Heart left ventricle (tissue), 16 donors: ENCODE measurements at regions not wholly inside any gene's neighbourhood (a gene's known extent, or its start where the extent isn't known, plus 50 kb on each side); places are given as distances from the start of the nearest gene placed in this dataset.

ENCODE experiments used
- ATAC-seq, 4 donors: fragments of 200-7000 bp; cut with Tn5 transposase; one replicate each; pipeline ENCODE4 v1.9.1; 2020 to 2022; ENCODE audit warnings: moderate library complexity in 4 of 4, mild to moderate bottlenecking in 3 of 4, moderate number of reproducible peaks in 1 of 4
- DNase-seq, 5 donors: peaks; one replicate each; pipeline ENCODE4 v3.0.0-alpha.2; 2020
- H3K27ac ChIP-seq, 12 donors: fragments of 200-600 bp; sonication (generic) in 4 of 12; one replicate each; pipeline versions ENCODE4 v1.5.0 to v1.8.0; 2016 to 2022; ENCODE audit warnings: mild to moderate bottlenecking in 2 of 12
- H3K27me3 ChIP-seq, 9 donors: fragments of 200-600 bp; sonication (generic) in 2 of 9; one replicate each; pipeline versions ENCODE4 v1.5.1 to v1.8.0; 2016 to 2022; ENCODE audit warnings: mild to moderate bottlenecking in 3 of 9
- H3K36me3 ChIP-seq, 9 donors: fragments of 200-600 bp; sonication (generic) in 2 of 9; one replicate each; pipeline versions ENCODE4 v1.5.0 to v1.8.0; 2018 to 2022; ENCODE audit warnings: mild to moderate bottlenecking in 2 of 9
- H3K4me1 ChIP-seq, 12 donors: fragments of 200-600 bp; sonication (generic) in 4 of 12; one replicate each; pipeline versions ENCODE4 v1.5.0 to v1.8.0; 2016 to 2022; ENCODE audit warnings: mild to moderate bottlenecking in 3 of 12
- H3K4me3 ChIP-seq, 12 donors: fragments of 200-600 bp; sonication (generic) in 4 of 12; one replicate each; pipeline versions ENCODE4 v1.5.0 to v1.8.0; 2017 to 2022; ENCODE audit warnings: mild to moderate bottlenecking in 9 of 12, moderate library complexity in 4 of 12
- H3K9me3 ChIP-seq, 12 donors: fragments of 200-600 bp; sonication (generic) in 4 of 12; one replicate each; pipeline versions ENCODE4 v1.5.0 to v1.8.0; 2016 to 2022; ENCODE audit warnings: mild to moderate bottlenecking in 1 of 12
- POLR2A ChIP-seq, 2 donors: fragments of 450-650 bp; IDR thresholded peaks; one replicate each; pipeline ENCODE4 v1.6.1; 2017; ENCODE audit warnings: antibody characterized with exemption in 2 of 2, mild to moderate bottlenecking in 2 of 2, moderate library complexity in 2 of 2
- WGBS, 4 donors: extraction: QIAGEN DNeasy Blood & Tissue Kit in 2 of 4; methylation state at CpG; one replicate each; pipeline versions ENCODE4 v1.1.5 to v1.1.7; 2013 to 2018; 5-methylcytosine and 5-hydroxymethylcytosine counted together
- intact Hi-C, 10 donors: fragments of 100-400 bp; cut with DNase I; formaldehyde crosslinking; loops; one replicate each; pipeline versions ENCODE4 v1.11.1 to v1.14.2; 2022
- TF ChIP-seq, protein P1 (sequence below), 12 donors: fragments of 200-600 bp; sonication (generic) in 4 of 12; IDR thresholded peaks; one replicate each; pipeline versions ENCODE4 v1.5.0 to v1.8.0; 2018 to 2022; ENCODE audit warnings: antibody characterized with exemption in 12 of 12, mild to moderate bottlenecking in 5 of 12
- donor health status: ischemic (EF 13 %, LVEDD 7.1; RV severe dilation, severe dysfunction).
- donor health status: healthy with polysubstance abuse.
- donor health status: DM: no; HTN: yes; CAD: no.
- donor health status: DM: no; HTN: no; CAD: no.
- donor health status: ischemic (EF 25% LVEDD 6.9; RV normal size, moderate dysfunction).
- donor health status: ischemic (EF 25% LVEDD 5.7; RV mildly dilated, moderate dysfunction).
- donor health status: healthy.
- donor health status: DM: yes; HTN: yes; CAD: no.
- donor health status: ischemic (EF 35%, LVEDD 5.7; RV mildly dilated, moderate dysfunction).
- donor health status: nonischemic (EF 11% LVEDD 7.7; RV severe dilation, severe dysfunction).
- donor health status: DM: yes; HTN: yes; CAD: no.
- donor health status: PGD.
- donor health status: ischemic (EF 29% LVEDD 5.4; RV normal size, mild dysfunction).
- donor health status: nonischemic (EF 23%, LVEDD 6.1; RV moderate dilation, normal function).

DNA sequence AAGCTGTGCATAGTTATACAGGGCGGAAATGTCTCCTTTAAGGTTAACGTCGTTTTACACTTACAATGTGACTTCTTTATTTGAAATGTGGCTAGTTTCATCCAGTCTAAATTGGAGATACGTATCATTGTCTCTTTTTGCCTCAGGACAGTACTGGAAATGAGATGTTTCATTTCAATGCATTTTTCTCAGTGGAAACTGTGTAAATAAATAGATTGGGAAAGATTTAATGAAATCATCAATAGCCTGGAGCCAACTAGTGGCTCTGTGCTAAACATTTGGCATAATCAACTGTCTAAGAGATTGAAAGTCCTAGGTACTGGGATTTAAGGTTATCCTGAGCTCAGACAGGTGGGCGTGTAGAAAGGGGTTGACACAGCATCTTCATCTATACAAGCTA is 691.5 kb upstream of the CCDC54 start:
- WGBS, 4 donors = 87 to 93% (median 91%) methylated on average over 5 of the region's 5 CpGs
- Histone ChIP-seq H3K27ac (no peak overlapping the region), H3K9me3 (no peaks in the 10 kb centered on the region), H3K4me3 (no peak overlapping the region), H3K4me1 (no peaks in the 10 kb centered on the region), H3K27me3 (no peaks in the 10 kb centered on the region), H3K36me3 (no peaks in the 10 kb centered on the region)
- DNase-seq = no peak
- no peak for ATAC-seq
- intact Hi-C loops = no loop called here
- no peak for TF ChIP-seq POLR2A (IDR thresholded peaks at IDR 0.05)
- TF ChIP-seq, protein P1, sequence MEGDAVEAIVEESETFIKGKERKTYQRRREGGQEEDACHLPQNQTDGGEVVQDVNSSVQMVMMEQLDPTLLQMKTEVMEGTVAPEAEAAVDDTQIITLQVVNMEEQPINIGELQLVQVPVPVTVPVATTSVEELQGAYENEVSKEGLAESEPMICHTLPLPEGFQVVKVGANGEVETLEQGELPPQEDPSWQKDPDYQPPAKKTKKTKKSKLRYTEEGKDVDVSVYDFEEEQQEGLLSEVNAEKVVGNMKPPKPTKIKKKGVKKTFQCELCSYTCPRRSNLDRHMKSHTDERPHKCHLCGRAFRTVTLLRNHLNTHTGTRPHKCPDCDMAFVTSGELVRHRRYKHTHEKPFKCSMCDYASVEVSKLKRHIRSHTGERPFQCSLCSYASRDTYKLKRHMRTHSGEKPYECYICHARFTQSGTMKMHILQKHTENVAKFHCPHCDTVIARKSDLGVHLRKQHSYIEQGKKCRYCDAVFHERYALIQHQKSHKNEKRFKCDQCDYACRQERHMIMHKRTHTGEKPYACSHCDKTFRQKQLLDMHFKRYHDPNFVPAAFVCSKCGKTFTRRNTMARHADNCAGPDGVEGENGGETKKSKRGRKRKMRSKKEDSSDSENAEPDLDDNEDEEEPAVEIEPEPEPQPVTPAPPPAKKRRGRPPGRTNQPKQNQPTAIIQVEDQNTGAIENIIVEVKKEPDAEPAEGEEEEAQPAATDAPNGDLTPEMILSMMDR (IDR thresholded peaks at IDR 0.05) = no peak

DNA sequence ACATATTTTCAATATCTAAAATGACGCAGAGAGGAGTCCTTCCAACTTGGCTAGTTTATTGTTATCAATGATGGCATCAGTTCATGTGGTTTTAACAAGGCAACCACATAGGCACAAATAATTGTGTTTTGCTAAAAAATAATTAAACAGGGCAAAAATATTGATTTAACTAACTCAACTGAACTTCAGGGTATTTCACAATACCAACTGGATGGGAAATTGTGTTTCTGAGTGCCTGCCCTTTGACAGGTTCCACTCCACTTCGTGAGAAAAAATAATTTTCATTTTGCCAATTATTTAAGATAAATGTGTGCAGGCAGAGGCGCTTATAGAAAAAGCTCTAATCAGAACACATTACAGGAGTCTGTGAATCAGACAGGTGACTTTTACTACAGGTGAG is 689.3 kb upstream of the CCDC54 start:
- Histone ChIP-seq H3K4me3 (no peak overlapping the region), H3K4me1 (no peaks in the 10 kb centered on the region), H3K27me3 (no peaks in the 10 kb centered on the region), H3K9me3 (no peaks in the 10 kb centered on the region), H3K36me3 (no peaks in the 10 kb centered on the region), H3K27ac (no peak overlapping the region)
- WGBS, 4 donors = 83 to 90% (median 89%) methylated on average over 3 of the region's 3 CpGs
- TF ChIP-seq POLR2A (IDR thresholded peaks at IDR 0.05) = no peak
- TF ChIP-seq, protein P1 (IDR thresholded peaks at IDR 0.05) = no peak
- DNase-seq (no peak), ATAC-seq (no peak)
- intact Hi-C loops = no loop called here

DNA sequence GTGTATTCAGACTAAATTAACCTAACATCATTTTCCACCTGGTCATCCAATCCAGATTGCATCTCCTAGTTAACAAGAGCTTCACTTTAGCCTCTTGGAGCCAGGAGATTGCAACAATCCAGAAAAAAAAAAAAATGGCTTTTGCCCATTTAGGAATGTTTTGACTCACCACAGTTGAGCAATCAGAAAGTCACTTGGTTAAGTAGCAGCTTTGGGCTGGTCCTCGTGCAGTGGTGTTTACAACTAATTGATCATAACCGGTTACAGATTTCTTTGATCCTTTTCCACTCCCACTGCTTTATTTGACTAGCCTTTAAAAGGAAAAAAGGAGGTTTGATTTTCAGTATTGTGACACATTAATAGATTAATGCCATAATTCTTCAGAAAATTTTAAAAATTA is 688.8 kb upstream of the CCDC54 start:
- intact Hi-C loops = no loop called here
- TF ChIP-seq, protein P1 (IDR thresholded peaks at IDR 0.05) = no peak
- TF ChIP-seq POLR2A (IDR thresholded peaks at IDR 0.05) = no peak
- DNase-seq (peak in 1 of 5 donors; percentile 16), ATAC-seq (peak in 2 of 4 donors; percentile 50 to 54)
- Histone ChIP-seq H3K9me3 (no peaks in the 10 kb centered on the region), H3K27ac (no peak overlapping the region), H3K4me3 (no peak overlapping the region), H3K27me3 (no peaks in the 10 kb centered on the region), H3K4me1 (no peaks in the 10 kb centered on the region), H3K36me3 (no peaks in the 10 kb centered on the region)
- WGBS, 4 donors = 65 to 81% (median 75%) methylated on average over 2 of the region's 2 CpGs

DNA sequence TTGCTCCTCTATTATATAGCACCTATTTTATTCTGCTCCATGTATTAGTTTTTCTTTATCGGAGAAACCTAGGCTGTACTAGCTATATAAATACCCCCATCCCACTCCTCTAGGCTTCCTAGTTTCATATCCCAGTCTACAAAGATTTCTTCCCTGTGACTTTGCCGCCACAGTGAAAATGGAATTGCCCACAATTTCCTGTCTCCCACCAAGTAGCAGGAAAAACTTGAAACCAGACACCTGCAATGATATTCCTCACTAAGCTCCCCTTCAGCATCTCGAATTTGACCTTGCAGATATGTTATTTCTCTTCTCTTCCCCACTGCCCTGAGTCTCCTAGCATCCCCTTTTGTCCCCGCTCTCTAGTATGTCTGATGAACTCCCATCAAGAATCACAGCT is 685.8 kb upstream of the CCDC54 start:
- Histone ChIP-seq H3K4me1 (no peaks in the 10 kb centered on the region), H3K4me3 (no peak overlapping the region), H3K9me3 (no peaks in the 10 kb centered on the region), H3K27me3 (no peaks in the 10 kb centered on the region), H3K27ac (no peak overlapping the region), H3K36me3 (no peaks in the 10 kb centered on the region)
- ATAC-seq = no peak
- TF ChIP-seq, protein P1 (IDR thresholded peaks at IDR 0.05) = no peak
- no peak for TF ChIP-seq POLR2A (IDR thresholded peaks at IDR 0.05)
- intact Hi-C loops = no loop called here
- no peak for DNase-seq
- WGBS, 4 donors = 70 to 84% (median 77%) methylated on average over 4 of the region's 4 CpGs
